HS-27A (cell line): ENCODE measurements at regions not wholly inside any gene's neighbourhood (a gene's known extent, or its start where the extent isn't known, plus 50 kb on each side); places are given as distances from the start of the nearest gene placed in this dataset.

Source experiments
- DNase-seq: peaks from one replicate; pipeline ENCODE4 v3.0.0-alpha.2; 2012; ENCODE audit warnings: low read depth, missing footprints

- no peak for DNase-seq
Measured at GRCh38 chr11:32161293-32161692, 70.4 kb downstream of the RCN1 start.

GRCh38 chr11:32162351-32162750, 71.5 kb downstream of the RCN1 start:
- DNase-seq, result no peak

- no peak for DNase-seq
Measured at GRCh38 chr11:32162906-32163305, 72.0 kb downstream of the RCN1 start.

- DNase-seq, result no peak
Measured at GRCh38 chr11:32163557-32163956, 72.7 kb downstream of the RCN1 start.

GRCh38 chr11:32164836-32165235, 74.0 kb downstream of the RCN1 start:
- DNase-seq, result no peak

- no peak for DNase-seq
Measured at GRCh38 chr11:32168924-32169323, 78.0 kb downstream of the RCN1 start.

GRCh38 chr11:32171445-32171844, 80.6 kb downstream of the RCN1 start:
- DNase-seq, result no peak

GRCh38 chr11:32172041-32172847, 81.4 kb downstream of the RCN1 start:
- no peak for DNase-seq

- peak; percentile 42 for DNase-seq
Measured at GRCh38 chr11:32172848-32173834, 82.3 kb downstream of the RCN1 start.

GRCh38 chr11:32173977-32174376, 83.1 kb downstream of the RCN1 start:
- DNase-seq, result no peak

GRCh38 chr11:32176223-32176934, 85.5 kb downstream of the RCN1 start:
- peak; percentile 72 for DNase-seq

- DNase-seq, result no peak
Measured at GRCh38 chr11:32178692-32179091, 87.8 kb downstream of the RCN1 start.

- no peak for DNase-seq
Measured at GRCh38 chr11:32183512-32183911, 92.6 kb downstream of the RCN1 start.

GRCh38 chr11:32184041-32184722, 93.3 kb downstream of the RCN1 start:
- no peak for DNase-seq

GRCh38 chr11:32184723-32185376, 94.0 kb downstream of the RCN1 start:
- no peak for DNase-seq

- no peak for DNase-seq
Measured at GRCh38 chr11:32186118-32186517, 95.2 kb downstream of the RCN1 start.

GRCh38 chr11:32187111-32187510, 96.2 kb downstream of the RCN1 start:
- DNase-seq, result no peak

- no peak for DNase-seq
Measured at GRCh38 chr11:32188785-32189184, 97.9 kb downstream of the RCN1 start.

- DNase-seq, result no peak
Measured at GRCh38 chr11:32196137-32196536, 105.3 kb downstream of the RCN1 start.

- no peak for DNase-seq
Measured at GRCh38 chr11:32198053-32198452, 107.2 kb downstream of the RCN1 start.
